ENCODE measurements at regions not wholly inside any gene's neighbourhood (a gene's known extent, or its start where the extent isn't known, plus 50 kb on each side); places are given as distances from the start of the nearest gene placed in this dataset.
"Not testable (repeated sequence)": the region's sequence is repeated elsewhere in the genome, so short reads cannot be mapped to it uniquely, and the experiment has no call there.

GRCh38 chr22:22717664-22718063 is 73.2 kb downstream of the GGTLC2 start:
- DNase-seq, result no peak

- peak; percentile 67 to 70 for DNase-seq
Measured at GRCh38 chr22:22720201-22720723, 75.8 kb downstream of the GGTLC2 start.

- no peak for DNase-seq
Measured at GRCh38 chr22:22720724-22721261, 76.4 kb downstream of the GGTLC2 start.

GRCh38 chr22:22721681-22722354 is 77.4 kb downstream of the GGTLC2 start:
- DNase-seq, result peak; percentile 73 to 79

- DNase-seq, result no peak
Measured at GRCh38 chr22:22728382-22728781, 84.0 kb downstream of the GGTLC2 start.

- DNase-seq, result no peak
Measured at GRCh38 chr22:22730655-22731373, 86.4 kb downstream of the GGTLC2 start.

- DNase-seq, result no peak
Measured at GRCh38 chr22:22731374-22731676, 86.9 kb downstream of the GGTLC2 start.

GRCh38 chr22:22733006-22733405 is 88.6 kb downstream of the GGTLC2 start:
- DNase-seq, result not testable (repeated sequence)

- no peak for DNase-seq
Measured at GRCh38 chr22:22733881-22734373, 89.5 kb downstream of the GGTLC2 start.

- not testable (repeated sequence) for DNase-seq
Measured at GRCh38 chr22:22734395-22735272, 90.2 kb downstream of the GGTLC2 start.

GRCh38 chr22:22735276-22735675 is 90.9 kb downstream of the GGTLC2 start:
- not testable (repeated sequence) for DNase-seq

GRCh38 chr22:22735695-22736611 is 91.5 kb downstream of the GGTLC2 start:
- no peak for DNase-seq

GRCh38 chr22:22737590-22737989 is 93.2 kb downstream of the GGTLC2 start:
- no peak for DNase-seq

- no peak for DNase-seq
Measured at GRCh38 chr22:22738959-22739585, 94.7 kb downstream of the GGTLC2 start.

- no peak for DNase-seq
Measured at GRCh38 chr22:22740560-22741276, 96.3 kb downstream of the GGTLC2 start.

GRCh38 chr22:22741843-22742242 is 97.4 kb downstream of the GGTLC2 start:
- no peak for DNase-seq

- no peak for DNase-seq
Measured at GRCh38 chr22:22742641-22743040, 98.2 kb downstream of the GGTLC2 start.

GRCh38 chr22:22743128-22743760 is 98.8 kb downstream of the GGTLC2 start:
- no peak for DNase-seq

GRCh38 chr22:22744412-22745224 is 100.2 kb downstream of the GGTLC2 start:
- DNase-seq, result no peak
